GM19395 (cell line): ENCODE measurements at regions not wholly inside any gene's neighbourhood (a gene's known extent, or its start where the extent isn't known, plus 50 kb on each side); places are given as distances from the start of the nearest gene placed in this dataset.
"Not testable (repeated sequence)": the region's sequence is repeated elsewhere in the genome, so short reads cannot be mapped to it uniquely, and the experiment has no call there.

ENCODE experiments used
- ATAC-seq: cut with Tn5 transposase; IDR thresholded peaks from one replicate; pipeline ENCODE4 v1.9.1; 2021; ENCODE audit warnings: mild to moderate bottlenecking, moderate library complexity; ENCODE audit not compliant: unreplicated experiment

DNA sequence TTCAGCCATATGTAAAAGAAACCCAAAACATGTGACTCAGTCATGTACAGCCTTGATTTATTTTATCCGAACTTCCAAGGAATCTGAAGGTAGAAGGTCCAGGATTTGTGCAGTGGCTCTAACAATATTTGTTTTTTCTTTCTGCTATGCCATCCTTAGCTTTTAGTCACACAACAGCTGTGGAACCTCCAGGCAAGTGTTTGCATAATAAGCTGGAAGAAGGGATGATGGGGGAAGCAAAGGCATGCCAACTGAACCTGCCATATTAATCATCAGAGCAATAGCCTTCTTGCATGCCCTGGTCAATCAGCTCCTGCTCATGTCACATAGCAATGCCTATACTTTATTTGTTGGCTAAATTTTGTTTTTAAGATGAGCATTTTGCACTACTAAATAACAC lies 444.7 kb upstream of the ARPP21 start:
- no peak for ATAC-seq

DNA sequence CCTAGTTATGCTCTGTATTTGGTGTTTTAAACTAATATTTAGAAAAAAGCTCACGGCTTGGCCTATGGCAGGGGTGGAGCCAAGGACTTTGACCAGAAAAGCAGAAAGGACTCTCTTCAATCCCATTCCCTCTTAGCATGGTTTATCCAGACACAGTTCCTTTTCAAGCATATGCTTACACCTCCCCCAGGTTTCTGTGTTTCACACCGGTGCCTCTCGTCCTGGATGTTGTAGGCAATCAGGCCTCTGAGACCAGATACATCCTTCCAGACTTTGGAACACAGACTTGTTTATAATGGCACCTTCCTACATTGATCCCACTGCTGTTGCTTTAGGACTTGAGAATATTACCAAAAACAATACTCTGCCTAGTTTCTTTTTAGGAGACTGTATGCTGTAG lies 440.5 kb upstream of the ARPP21 start:
- no peak for ATAC-seq

DNA sequence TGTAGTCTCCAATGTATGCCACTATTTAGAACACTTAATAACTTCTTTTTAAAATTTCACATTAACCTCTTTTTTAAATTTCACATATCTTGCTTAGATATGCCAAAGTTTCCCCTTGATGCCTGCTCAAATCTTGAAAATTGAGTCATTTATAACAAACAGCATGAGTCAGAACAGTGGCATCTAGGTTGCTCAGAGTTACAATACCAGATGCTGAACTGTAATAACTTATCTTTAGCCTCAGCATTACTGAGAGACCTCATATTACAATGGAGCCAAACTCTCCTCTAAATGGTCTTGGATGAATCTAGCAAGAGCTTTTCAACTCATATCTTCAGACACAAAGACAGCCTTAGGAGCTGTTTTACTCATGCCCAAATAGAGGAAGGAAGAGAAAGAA lies 439.3 kb upstream of the ARPP21 start:
- ATAC-seq = no peak

DNA sequence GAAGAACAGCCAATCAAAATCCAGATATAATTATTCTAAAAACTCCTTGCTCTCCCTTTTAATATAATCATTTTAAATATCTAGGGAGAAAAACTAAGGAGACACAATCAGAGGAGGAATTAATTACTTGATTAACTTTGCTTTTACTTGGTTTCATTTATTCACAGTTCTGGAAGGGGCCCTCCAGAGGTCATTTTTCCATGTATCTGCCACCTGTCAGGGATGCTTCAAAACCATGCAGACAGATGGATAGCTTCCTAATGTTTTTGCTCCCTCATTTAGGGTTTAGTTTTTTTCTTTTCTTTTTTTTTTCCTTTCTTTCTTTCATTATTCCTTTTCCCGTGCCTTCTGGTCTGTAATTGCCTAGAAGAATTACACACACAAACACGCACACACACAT lies 438.1 kb upstream of the ARPP21 start:
- ATAC-seq = no peak

- ATAC-seq = no peak
Measured at GRCh38 chr3:35215525-35216500, 423.5 kb upstream of the ARPP21 start.

DNA sequence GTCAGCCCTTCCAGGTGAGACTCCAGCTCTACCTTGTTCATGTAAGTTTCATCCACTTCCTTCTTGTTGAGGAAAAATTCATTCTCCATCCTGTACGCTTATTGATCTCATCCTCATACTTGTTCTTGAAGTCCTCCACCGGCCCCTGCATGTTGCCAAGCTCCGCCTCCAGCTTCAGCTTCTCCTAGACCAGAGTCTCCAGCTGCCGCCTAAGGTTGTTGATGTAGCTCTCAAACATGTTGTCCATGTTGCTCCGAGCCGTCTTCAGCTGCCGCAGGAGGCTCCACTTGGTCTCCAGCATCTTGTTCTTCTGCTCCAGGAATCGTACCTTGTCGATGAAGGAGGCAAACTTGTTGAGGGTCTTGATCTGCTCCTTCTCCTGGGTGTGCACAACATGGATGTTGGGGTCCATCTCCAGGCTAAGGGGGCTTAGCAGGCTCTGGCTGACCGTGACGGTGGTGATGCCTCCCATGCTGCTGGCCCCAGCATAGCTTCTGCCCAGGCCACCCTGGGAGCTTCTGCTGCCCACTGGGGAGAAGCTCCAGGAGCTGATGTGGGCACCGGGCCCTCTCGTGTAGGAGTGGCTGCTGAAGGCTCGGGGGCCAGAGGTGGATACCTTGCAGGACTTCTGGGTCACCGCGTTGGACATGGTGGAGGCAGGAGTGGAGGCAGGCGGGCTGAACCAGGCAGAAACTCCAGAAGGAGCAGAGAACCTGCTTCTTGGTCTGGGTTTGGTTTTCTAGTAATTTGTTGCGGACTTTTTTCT lies 422.6 kb upstream of the ARPP21 start:
- ATAC-seq = no peak

- ATAC-seq = no peak
Measured at GRCh38 chr3:35223632-35224394, 415.5 kb upstream of the ARPP21 start.

DNA sequence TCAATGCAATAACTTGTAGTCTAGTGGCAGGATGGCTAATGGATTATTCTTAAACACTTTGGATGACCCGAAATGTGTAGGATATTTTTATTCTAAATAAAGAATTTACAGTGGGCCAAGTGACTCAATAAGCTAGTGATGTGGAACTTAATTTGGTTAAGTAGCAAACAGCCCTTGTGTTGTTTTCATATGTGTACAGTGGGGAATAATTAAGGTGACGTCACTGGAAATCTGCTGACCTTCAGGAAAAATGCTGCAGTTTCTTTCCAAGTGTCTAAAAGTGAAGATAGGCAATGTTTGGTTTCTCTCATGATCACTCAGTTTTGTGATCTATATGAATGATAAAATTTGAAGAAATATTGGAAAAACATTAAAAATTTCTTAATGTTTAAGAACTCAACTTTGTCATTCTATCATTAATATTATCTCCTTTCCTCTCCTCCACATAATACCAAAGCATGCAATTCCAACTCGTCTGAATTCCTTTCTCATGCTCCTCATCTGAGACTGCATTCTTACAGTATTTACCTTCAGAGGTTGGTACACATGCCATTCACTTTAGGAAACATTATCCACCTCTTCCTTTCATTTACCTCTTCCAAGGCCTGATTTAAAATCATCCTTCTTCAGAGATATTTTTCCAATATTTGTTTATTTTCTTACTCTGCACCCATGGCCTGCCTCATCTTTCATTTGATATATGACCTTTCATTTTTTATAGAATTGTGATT lies 414.6 kb upstream of the ARPP21 start:
- no peak for ATAC-seq

- ATAC-seq = no peak
Measured at GRCh38 chr3:35241236-35241635, 398.1 kb upstream of the ARPP21 start.

DNA sequence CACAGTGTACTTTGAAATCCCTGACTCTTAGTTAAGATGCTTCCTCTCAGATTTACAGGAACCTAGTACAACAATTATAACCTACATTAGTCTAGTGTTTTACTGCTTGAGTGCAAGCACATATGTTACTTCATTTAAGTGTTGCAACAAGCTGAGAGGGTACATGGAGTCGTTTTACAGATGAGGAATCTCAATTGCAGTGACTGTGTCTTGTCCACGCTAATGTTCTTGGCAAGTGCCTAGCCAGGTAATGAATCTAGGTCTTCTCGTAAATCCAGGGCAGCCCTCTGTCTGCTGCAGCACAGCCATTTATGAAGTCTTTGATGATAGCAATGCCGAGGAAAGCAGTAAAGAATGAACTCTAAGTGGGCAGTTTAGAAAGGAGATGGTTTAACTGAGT lies 384.4 kb upstream of the ARPP21 start:
- ATAC-seq = no peak

GRCh38 chr3:35257641-35258040 lies 381.7 kb upstream of the ARPP21 start:
- ATAC-seq = no peak

GRCh38 chr3:35262406-35262805 lies 376.9 kb upstream of the ARPP21 start:
- no peak for ATAC-seq

DNA sequence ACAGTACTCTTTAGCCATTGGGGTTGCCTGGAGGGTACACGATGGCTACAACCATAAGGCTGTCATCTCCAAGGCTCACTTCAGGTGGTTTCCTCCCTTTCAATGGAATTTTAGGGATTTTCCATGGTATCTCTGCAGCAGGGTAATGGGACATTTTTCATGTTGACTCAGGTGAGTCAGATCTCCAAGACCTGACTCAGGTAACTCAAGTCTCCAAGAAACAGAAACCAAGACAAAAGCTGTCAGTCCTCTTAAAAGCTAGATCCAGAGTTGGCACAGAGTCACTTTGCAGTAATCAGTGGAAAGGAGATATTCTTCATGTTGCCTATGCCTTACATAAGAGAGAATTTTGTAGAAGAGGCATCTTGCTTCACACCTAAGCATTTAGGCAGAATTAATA lies 375.8 kb upstream of the ARPP21 start:
- ATAC-seq = no peak

- not testable (repeated sequence) for ATAC-seq
Measured at GRCh38 chr3:35266065-35266464, 373.3 kb upstream of the ARPP21 start.

GRCh38 chr3:35275768-35276167 lies 363.6 kb upstream of the ARPP21 start:
- ATAC-seq = no peak

GRCh38 chr3:35276568-35276967 lies 362.8 kb upstream of the ARPP21 start:
- ATAC-seq = no peak

DNA sequence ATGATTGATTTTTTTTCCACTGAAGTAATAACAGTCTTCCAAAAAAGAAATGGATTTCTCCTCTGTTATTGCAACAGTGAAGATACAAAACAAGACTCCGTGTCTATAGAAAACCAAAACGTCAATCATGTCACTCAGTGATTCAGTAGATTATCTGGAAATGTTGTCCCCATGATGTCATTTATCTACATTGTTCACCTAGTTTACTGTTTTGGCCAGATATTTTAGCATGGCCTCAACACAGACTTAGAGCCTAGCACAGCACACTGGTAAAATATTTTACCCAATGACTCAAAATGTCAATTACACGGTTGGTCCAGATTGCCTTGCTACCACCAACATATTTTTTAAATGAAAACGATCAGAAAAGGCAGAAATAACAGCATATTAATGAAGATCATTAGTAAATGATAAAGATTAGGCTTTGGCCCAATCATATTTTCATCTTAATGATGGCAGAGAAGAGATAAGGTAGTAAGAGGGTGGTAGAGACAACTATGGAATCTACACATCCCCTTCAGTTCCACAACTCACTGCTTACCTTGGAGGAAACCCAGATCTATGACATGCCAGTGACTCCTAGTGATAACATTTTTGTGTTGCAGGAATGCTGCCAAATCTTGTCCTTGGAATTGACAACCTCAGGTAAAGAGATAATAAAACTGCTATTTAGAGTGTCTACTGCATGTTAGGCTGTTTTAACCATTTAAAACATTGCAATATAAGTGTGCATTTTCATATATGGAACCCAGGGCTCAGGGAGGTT lies 347.7 kb upstream of the ARPP21 start:
- no peak for ATAC-seq

GRCh38 chr3:35292568-35292967 lies 346.8 kb upstream of the ARPP21 start:
- ATAC-seq = no peak

DNA sequence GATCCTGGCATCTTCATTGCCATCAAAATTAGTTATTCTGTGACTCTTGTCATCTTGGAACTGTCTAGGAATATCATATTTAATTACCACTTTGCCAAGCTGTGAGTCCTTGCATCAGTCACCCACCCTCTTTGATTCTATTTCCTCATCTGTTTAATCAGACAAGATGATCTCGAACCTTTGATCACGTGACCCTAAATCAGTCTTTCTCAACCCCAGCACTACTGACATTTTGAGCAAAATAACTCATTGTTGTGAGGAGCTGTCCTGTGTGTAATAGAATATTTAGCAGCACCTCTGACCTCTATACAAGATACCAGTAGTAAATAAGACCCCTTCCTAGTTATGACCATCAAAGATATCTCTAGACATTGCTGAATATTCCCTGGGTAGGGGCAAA lies 343.4 kb upstream of the ARPP21 start:
- no peak for ATAC-seq

GRCh38 chr3:35296533-35296932 lies 342.8 kb upstream of the ARPP21 start:
- peak; percentile 76 for ATAC-seq
